A549 (cell line): ENCODE measurements at regions not wholly inside any gene's neighbourhood (a gene's known extent, or its start where the extent isn't known, plus 50 kb on each side); places are given as distances from the start of the nearest gene placed in this dataset.

Experiments
- ATAC-seq, 2 experiments: fragments of 200-7000 bp in 1 of 2; fragments of >200 bp in 1 of 2; cut with Nextera tagmentation in 1 of 2; cut with Tn5 transposase in 1 of 2; 3 replicates each; pipeline versions ENCODE4 v1.8.0 to v1.9.1; 2018 to 2020; ENCODE audit warnings: mild to moderate bottlenecking in 1 of 2, moderate library complexity in 1 of 2
- CTCF ChIA-PET: fragments of 300-600 bp; sonication (Branson Sonifier 250); formaldehyde crosslinking; extraction: SDS; loops from one replicate; lab custom pipeline; 2021; ENCODE audit warnings: antibody characterized with exemption, inconsistent platforms; lab: Yijun Ruan, JAX
- POLR2A ChIA-PET: fragments of 350-600 bp; formaldehyde crosslinking; extraction: SDS; loops from one replicate; lab custom pipeline; 2021; ENCODE audit warnings: antibody characterized with exemption, inconsistent platforms; lab: Yijun Ruan, JAX
- DNase-seq, 2 experiments: peaks; one replicate each; pipeline versions ENCODE4 v3.0.0 to v3.0.0-alpha.2; 2011 to 2016; ENCODE audit warnings: low read depth in 1 of 2, low spot score in 1 of 2
- FAIRE-seq: peaks from 2 replicates; lab custom pipeline; 2011; peaks lifted over from hg19 to GRCh38; lab: Jason Lieb, UNC
- H3K27ac ChIP-seq, 2 experiments: fragments of >200 bp; sonication (Bioruptor Twin); formaldehyde crosslinking; 3 replicates each; pipeline ENCODE4 v1.5.1; 2016 to 2017
- H3K4me1 ChIP-seq: fragments of >200 bp; sonication (Bioruptor Twin); formaldehyde crosslinking; 3 replicates; pipeline ENCODE4 v1.6.1; 2016
- H3K4me2 ChIP-seq: fragments of >200 bp; sonication (Bioruptor Twin); formaldehyde crosslinking; 3 replicates; pipeline ENCODE4 v1.6.1; 2016
- H3K4me3 ChIP-seq: fragments of >200 bp; sonication (Bioruptor Twin); formaldehyde crosslinking; 3 replicates; pipeline ENCODE4 v1.5.1; 2016
- H3K9me3 ChIP-seq: fragments of >200 bp; sonication (Bioruptor Twin); formaldehyde crosslinking; 3 replicates; pipeline ENCODE4 v1.6.1; 2016
- ATOH8 ChIP-seq: fragments of 250-450 bp; sonication (Bioruptor Pico); IDR thresholded peaks from 2 replicates; pipeline ENCODE4 v1.5.0; 2020; ENCODE audit warnings: low read depth, mild to moderate bottlenecking, moderate library complexity
- CBX2 ChIP-seq: fragments of 200-600 bp; sonication (generic); IDR thresholded peaks from 2 replicates; pipeline ENCODE4 v1.6.1; 2016; ENCODE audit warnings: low read depth, mild to moderate bottlenecking, borderline replicate concordance
- CEBPB ChIP-seq, 2 experiments: fragments of >200 bp in 1 of 2; sonication (Bioruptor Twin) in 1 of 2; formaldehyde crosslinking in 1 of 2; IDR thresholded peaks; 2 replicates each; pipeline ENCODE4 v1.6.1; 2012 to 2016
- CHD4 ChIP-seq: fragments of 200-600 bp; sonication (generic); IDR thresholded peaks from 2 replicates; pipeline ENCODE4 v1.6.1; 2016; ENCODE audit warnings: antibody characterized with exemption, mild to moderate bottlenecking, borderline replicate concordance
- E2F6 ChIP-seq: IDR thresholded peaks from 2 replicates; pipeline ENCODE4 v1.6.1; 2012; ENCODE audit warnings: low read depth, borderline replicate concordance
- EHMT2 ChIP-seq: fragments of 200-600 bp; sonication (generic); IDR thresholded peaks from 2 replicates; pipeline ENCODE4 v1.6.1; 2016; ENCODE audit warnings: antibody characterized with exemption, low read depth, mild to moderate bottlenecking, moderate library complexity
- ESRRA ChIP-seq: fragments of 150-350 bp; IDR thresholded peaks from 2 replicates; pipeline ENCODE4 v1.6.1; 2014; ENCODE audit warnings: mild to moderate bottlenecking, low read length, borderline replicate concordance
- FOSL2 ChIP-seq, 2 experiments: fragments of 450-650 bp in 1 of 2; fragments of >200 bp in 1 of 2; sonication (Bioruptor Twin) in 1 of 2; formaldehyde crosslinking; IDR thresholded peaks; 2 replicates each; pipeline versions ENCODE4 v1.5.0 to v1.6.1; 2016 to 2020; ENCODE audit warnings: mild to moderate bottlenecking in 1 of 2, moderate library complexity in 1 of 2
- FOXS1 ChIP-seq: fragments of 250-450 bp; sonication (Bioruptor Pico); IDR thresholded peaks from 2 replicates; pipeline ENCODE4 v1.5.0; 2020; ENCODE audit warnings: mild to moderate bottlenecking, moderate library complexity
- GATA3 ChIP-seq: IDR thresholded peaks from 2 replicates; pipeline ENCODE4 v1.6.1; 2012; ENCODE audit warnings: borderline replicate concordance
- HDAC2 ChIP-seq: fragments of 200-600 bp; sonication (generic); IDR thresholded peaks from 2 replicates; pipeline ENCODE4 v1.6.1; 2016
- HOXB13 ChIP-seq: fragments of 250-450 bp; sonication (Bioruptor Pico); IDR thresholded peaks from 2 replicates; pipeline ENCODE4 v1.5.0; 2020; ENCODE audit warnings: low read depth, mild to moderate bottlenecking, moderate library complexity
- KDM5A ChIP-seq: fragments of 200-600 bp; sonication (generic); IDR thresholded peaks from 2 replicates; pipeline ENCODE4 v1.6.1; 2016; ENCODE audit warnings: antibody characterized with exemption, mild to moderate bottlenecking
- MAFK ChIP-seq: fragments of 450-650 bp; IDR thresholded peaks from 2 replicates; pipeline ENCODE4 v1.6.1; 2014; ENCODE audit not compliant: partially characterized antibody
- MYC ChIP-seq: IDR thresholded peaks from 2 replicates; pipeline ENCODE4 v1.6.1; 2012; ENCODE audit warnings: mild to moderate bottlenecking, inconsistent platforms, low read length, improper control_type of control experiment, borderline replicate concordance
- NFE2L2 ChIP-seq: fragments of 150-350 bp; conservative IDR thresholded peaks from 2 replicates; pipeline ENCODE4 v1.6.1; 2014; ENCODE audit warnings: low read length
- NPAS2 ChIP-seq: fragments of 250-450 bp; sonication (Bioruptor Pico); IDR thresholded peaks from 2 replicates; pipeline ENCODE4 v1.8.0; 2022; ENCODE audit warnings: mild to moderate bottlenecking, moderate library complexity, borderline replicate concordance
- PHF8 ChIP-seq: fragments of 200-600 bp; sonication (generic); IDR thresholded peaks from 2 replicates; pipeline ENCODE4 v1.6.1; 2016; ENCODE audit warnings: low read depth, mild to moderate bottlenecking, antibody characterized with exemption, moderate library complexity, borderline replicate concordance
- RAD21 ChIP-seq, 2 experiments: fragments of >200 bp in 1 of 2; sonication (Bioruptor Twin) in 1 of 2; formaldehyde crosslinking in 1 of 2; IDR thresholded peaks in 1 of 2; conservative IDR thresholded peaks in 1 of 2; 2 replicates in 1 of 2; 3 replicates in 1 of 2; pipeline ENCODE4 v1.6.1; 2012 to 2018; ENCODE audit warnings: inconsistent platforms in 1 of 2
- RFX5 ChIP-seq: fragments of 450-650 bp; IDR thresholded peaks from 2 replicates; pipeline ENCODE4 v1.7.1; 2014; ENCODE audit warnings: antibody characterized with exemption, mild to moderate bottlenecking, moderate library complexity
- RNF2 ChIP-seq: fragments of 200-600 bp; sonication (generic); IDR thresholded peaks from 2 replicates; pipeline ENCODE4 v1.6.1; 2016; ENCODE audit warnings: low read depth, mild to moderate bottlenecking, antibody characterized with exemption, moderate library complexity, borderline replicate concordance
- SMC3 ChIP-seq: fragments of >200 bp; sonication (Bioruptor Twin); formaldehyde crosslinking; IDR thresholded peaks from 3 replicates; pipeline ENCODE4 v1.6.1; 2018; ENCODE audit warnings: inconsistent platforms
- ZC3H11A ChIP-seq: fragments of 450-650 bp; IDR thresholded peaks from 2 replicates; pipeline ENCODE4 v1.6.1; 2014; ENCODE audit warnings: antibody characterized with exemption, mild to moderate bottlenecking
- ZSCAN20 ChIP-seq: fragments of 250-450 bp; sonication (Bioruptor Pico); IDR thresholded peaks from 2 replicates; pipeline ENCODE4 v1.8.0; 2022; ENCODE audit warnings: mild to moderate bottlenecking, moderate library complexity
- WGBS: methylation state at CpG from one replicate; pipeline ENCODE4 v1.1.6; 2017; ENCODE audit errors: missing lambda C conversion rate; 5-methylcytosine and 5-hydroxymethylcytosine counted together
- TF ChIP-seq, protein P1 (sequence below): fragments of 250-450 bp; sonication (Bioruptor Pico); IDR thresholded peaks from 2 replicates; pipeline ENCODE4 v1.5.0; 2021; ENCODE audit warnings: mild to moderate bottlenecking, moderate library complexity, borderline replicate concordance
- TF ChIP-seq, protein P2 (sequence below): IDR thresholded peaks from 2 replicates; pipeline ENCODE4 v1.6.1; 2012
- TF ChIP-seq, protein P3 (sequence below): fragments of >200 bp; sonication (Bioruptor Twin); formaldehyde crosslinking; IDR thresholded peaks from 2 replicates; pipeline ENCODE4 v1.6.1; 2016

DNA sequence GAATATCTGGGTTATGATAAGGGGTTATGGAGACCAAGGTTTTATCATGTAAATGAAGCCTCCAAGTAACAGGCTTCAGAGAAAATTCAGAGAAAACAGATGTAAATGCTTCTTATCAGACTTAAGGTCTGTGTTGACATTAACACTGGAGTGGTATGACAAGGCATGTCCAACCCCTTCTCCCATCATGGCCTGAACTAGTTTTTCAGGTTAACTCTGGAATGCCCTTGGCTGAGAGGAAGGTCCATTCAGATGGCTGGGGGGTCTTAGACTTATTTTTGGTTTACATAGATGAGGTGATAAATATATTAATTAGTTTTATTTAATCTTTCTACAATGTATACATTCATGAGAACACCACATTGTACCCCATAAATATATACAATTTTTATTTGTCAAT is 399.6 kb downstream of the TBX15 start:
- DNase-seq (no peak), ATAC-seq (no peak)
- no peak overlapping the region for H3K4me2 ChIP-seq
- no peaks in the 10 kb centered on the region for H3K9me3 ChIP-seq
- CTCF ChIA-PET = no interaction called here
- H3K4me3 ChIP-seq = no peak overlapping the region
- no peak overlapping the region for H3K27ac ChIP-seq
- TF ChIP-seq E2F6 (no peak), PHF8 (no peak)
- TF ChIP-seq, protein P1, sequence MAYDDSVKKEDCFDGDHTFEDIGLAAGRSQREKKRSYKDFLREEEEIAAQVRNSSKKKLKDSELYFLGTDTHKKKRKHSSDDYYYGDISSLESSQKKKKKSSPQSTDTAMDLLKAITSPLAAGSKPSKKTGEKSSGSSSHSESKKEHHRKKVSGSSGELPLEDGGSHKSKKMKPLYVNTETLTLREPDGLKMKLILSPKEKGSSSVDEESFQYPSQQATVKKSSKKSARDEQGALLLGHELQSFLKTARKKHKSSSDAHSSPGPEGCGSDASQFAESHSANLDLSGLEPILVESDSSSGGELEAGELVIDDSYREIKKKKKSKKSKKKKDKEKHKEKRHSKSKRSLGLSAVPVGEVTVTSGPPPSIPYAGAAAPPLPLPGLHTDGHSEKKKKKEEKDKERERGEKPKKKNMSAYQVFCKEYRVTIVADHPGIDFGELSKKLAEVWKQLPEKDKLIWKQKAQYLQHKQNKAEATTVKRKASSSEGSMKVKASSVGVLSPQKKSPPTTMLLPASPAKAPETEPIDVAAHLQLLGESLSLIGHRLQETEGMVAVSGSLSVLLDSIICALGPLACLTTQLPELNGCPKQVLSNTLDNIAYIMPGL (CRISPR knock-in tag) = no peak
- TF ChIP-seq, all 56 proteins: peak for 0
- no peaks in the 10 kb centered on the region for H3K4me1 ChIP-seq
- no peak for FAIRE-seq
- POLR2A ChIA-PET = no interaction called here

GRCh38 chr1:118578276-118578675 is 393.2 kb upstream of the SPAG17 start:
- no peak overlapping the region for H3K4me3 ChIP-seq
- no peaks in the 10 kb centered on the region for H3K4me1 ChIP-seq
- H3K4me2 ChIP-seq = no peak overlapping the region
- ATAC-seq (no peak), FAIRE-seq (no peak), DNase-seq (no peak)
- no peaks in the 10 kb centered on the region for H3K9me3 ChIP-seq
- TF ChIP-seq RFX5 (no peak), NFE2L2 (no peak), HOXB13 (CRISPR knock-in tag) (no peak), ATOH8 (no peak), EHMT2 (no peak), CEBPB (IDR thresholded peaks at IDR 0.05) (no peak), ZSCAN20 (CRISPR knock-in tag) (no peak)
- POLR2A ChIA-PET = no interaction called here
- H3K27ac ChIP-seq = no peak overlapping the region
- CTCF ChIA-PET = no interaction called here

DNA sequence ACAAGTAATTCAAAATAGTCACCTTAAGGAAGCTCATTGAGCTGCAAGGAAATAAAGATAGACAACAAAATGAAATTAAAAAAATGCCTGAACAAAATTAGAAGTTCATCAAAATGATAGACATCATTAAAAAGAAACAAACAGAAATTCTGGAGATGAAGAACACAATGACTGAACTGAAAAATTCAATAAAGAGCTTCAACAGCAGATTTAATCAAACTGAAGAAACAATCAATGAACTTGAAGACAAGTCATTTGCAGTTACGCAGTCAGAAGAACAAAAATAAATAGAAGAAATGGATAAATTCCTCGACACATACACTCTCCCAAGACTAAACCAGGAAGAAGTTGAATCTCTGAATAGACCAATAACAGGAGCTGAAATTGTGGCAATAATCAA is 390.0 kb upstream of the SPAG17 start:
- WGBS = 35% methylated on average over 2 of the region's 2 CpGs
- no peak overlapping the region for H3K27ac ChIP-seq
- no peak for DNase-seq
- CTCF ChIA-PET = no interaction called here
- TF ChIP-seq ESRRA (no peak), MAFK (no peak), HDAC2 (no peak), RAD21 (conservative IDR thresholded peaks at IDR 0.05 in 1 of 2, IDR thresholded peaks at IDR 0.05 in 1 of 2) (no peak), FOSL2 (IDR thresholded peaks at IDR 0.05) (no peak), FOSL2 (CRISPR knock-in tag; IDR thresholded peaks at IDR 0.05) (no peak), CHD4 (no peak), ZSCAN20 (CRISPR knock-in tag) (no peak), NPAS2 (no peak), FOXS1 (CRISPR knock-in tag) (no peak), CBX2 (no peak), E2F6 (no peak), HOXB13 (CRISPR knock-in tag) (no peak), SMC3 (no peak), MYC (no peak), KDM5A (no peak), RNF2 (no peak), ZC3H11A (no peak), GATA3 (no peak)
- TF ChIP-seq, protein P2, sequence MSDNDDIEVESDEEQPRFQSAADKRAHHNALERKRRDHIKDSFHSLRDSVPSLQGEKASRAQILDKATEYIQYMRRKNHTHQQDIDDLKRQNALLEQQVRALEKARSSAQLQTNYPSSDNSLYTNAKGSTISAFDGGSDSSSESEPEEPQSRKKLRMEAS = no peak
- TF ChIP-seq, protein P3, sequence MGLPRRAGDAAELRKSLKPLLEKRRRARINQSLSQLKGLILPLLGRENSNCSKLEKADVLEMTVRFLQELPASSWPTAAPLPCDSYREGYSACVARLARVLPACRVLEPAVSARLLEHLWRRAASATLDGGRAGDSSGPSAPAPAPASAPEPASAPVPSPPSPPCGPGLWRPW = no peak
- H3K4me2 ChIP-seq = no peak overlapping the region
- POLR2A ChIA-PET = no interaction called here
- no peaks in the 10 kb centered on the region for H3K9me3 ChIP-seq
- no peak for FAIRE-seq
- H3K4me1 ChIP-seq = no peaks in the 10 kb centered on the region
- no peak for ATAC-seq
- no peak overlapping the region for H3K4me3 ChIP-seq
